ENCODE measurements at regions not wholly inside any gene's neighbourhood (a gene's known extent, or its start where the extent isn't known, plus 50 kb on each side); places are given as distances from the start of the nearest gene placed in this dataset.
A peak's percentile ranks its signal among the peaks of the same experiment; 100 is the strongest.

- DNase-seq, result no peak
Measured at GRCh38 chr2:172333978-172334330, 93.4 kb upstream of the ITGA6 start.

DNA sequence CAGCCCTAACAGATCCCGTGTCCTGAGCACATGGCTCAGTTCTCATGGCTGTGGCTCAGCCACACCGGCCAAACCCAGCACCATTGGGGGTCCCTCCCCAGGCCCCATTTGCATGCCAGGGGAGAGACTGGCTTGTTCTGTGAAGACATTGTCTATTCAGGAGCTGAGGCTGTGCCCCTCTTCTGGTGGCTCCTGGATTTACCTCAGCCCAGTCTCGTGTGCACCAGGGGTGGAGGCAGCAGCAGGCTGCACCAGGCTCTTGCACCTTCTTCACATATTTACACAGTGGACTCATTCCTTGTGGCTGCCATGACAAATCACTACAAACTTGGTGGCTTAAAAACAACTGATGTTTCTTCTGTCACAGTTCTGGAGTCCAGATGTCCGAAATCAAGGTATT is 92.4 kb upstream of the ITGA6 start:
- DNase-seq, result no peak

GRCh38 chr2:172335736-172336135 is 91.7 kb upstream of the ITGA6 start:
- no peak for DNase-seq

GRCh38 chr2:172336681-172337080 is 90.7 kb upstream of the ITGA6 start:
- DNase-seq, result peak; percentile 33

DNA sequence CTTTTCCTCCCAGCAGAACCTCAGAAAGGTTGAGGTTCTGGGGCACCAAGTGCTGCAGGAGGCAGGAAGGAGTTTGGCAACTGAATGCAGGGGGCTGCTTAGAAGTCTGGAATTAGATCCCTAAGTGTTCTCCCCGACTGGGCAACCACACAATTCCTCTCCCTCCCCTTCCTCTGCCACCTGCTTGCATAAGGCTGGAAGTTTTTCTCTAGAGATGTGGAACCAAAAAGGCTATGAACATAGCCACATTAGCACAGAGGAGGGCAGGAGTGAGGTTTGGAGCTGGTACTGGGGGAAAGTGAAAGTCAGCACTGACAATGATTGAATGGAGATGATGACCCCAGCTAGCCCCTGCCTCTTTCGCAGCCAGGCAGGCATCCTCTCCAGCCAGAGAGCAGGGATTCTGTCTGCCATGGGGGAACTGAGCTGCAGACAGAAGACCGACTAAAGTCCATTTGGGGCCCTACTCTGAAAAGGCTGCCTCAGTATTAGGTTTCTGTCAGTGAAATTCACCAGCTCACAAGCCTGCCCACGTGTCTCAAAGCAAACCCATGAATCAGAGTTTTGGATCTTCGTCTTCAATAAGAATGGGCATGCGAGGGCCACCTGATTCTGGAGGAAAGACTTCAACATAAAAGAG is 87.9 kb upstream of the ITGA6 start:
- DNase-seq, result no peak

GRCh38 chr2:172340394-172340793 is 87.0 kb upstream of the ITGA6 start:
- DNase-seq, result no peak

- DNase-seq, result no peak
Measured at GRCh38 chr2:172342078-172342477, 85.3 kb upstream of the ITGA6 start.

DNA sequence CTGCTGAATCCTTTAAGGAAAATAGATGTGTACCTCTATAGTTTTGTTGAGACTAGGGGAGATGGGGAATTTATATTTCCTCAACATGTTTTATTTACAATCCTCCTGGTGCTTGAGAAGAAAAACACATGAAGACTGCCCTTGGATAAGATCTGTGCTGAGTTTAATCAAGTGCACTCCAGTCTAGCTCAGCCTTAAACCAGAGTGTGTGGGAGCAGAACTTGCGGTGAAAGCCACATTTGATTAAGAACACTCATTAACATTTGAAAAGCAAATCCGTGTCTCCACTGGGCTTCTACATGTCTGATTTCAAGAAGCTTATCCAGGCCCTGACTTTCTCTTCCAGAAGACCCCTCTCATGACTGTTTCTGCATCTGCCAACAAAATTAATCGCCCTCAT is 84.8 kb upstream of the ITGA6 start:
- no peak for DNase-seq

GRCh38 chr2:172344159-172344558 is 83.2 kb upstream of the ITGA6 start:
- DNase-seq, result no peak

- no peak for DNase-seq
Measured at GRCh38 chr2:172345956-172346555, 81.3 kb upstream of the ITGA6 start.

- no peak for DNase-seq
Measured at GRCh38 chr2:172348555-172349288, 78.7 kb upstream of the ITGA6 start.

DNA sequence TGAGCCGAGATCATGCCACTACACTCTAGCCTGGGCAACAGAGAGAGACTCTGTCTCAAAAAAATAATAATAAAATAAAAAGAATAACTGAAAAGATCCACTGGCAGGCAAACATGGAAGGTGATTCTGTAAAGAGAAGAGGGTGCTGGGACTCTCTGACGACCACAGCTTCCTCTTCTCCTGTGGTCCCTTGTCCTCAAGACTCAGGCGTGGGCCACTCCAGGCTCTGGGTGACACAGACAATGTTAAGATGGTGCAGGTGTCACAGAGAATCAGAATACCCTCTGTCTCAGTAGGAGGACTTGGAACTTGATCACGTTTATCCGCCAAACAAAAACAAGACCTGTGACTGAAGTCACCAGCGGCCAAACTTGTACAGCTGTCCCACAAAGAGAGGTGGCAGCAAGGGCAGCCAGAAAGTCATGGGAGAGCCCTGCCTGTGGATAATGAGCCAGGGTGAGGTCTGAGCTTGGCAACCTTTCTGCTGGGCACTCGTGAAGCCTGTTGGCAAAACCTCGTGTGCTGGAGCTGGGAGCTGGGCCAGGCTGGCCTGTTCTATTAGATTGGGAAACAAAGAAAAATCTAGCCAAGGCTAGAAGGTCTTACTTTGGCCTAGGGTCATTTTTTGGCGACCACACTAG is 76.4 kb upstream of the ITGA6 start:
- DNase-seq, result no peak

- no peak for DNase-seq
Measured at GRCh38 chr2:172351586-172351985, 75.8 kb upstream of the ITGA6 start.

DNA sequence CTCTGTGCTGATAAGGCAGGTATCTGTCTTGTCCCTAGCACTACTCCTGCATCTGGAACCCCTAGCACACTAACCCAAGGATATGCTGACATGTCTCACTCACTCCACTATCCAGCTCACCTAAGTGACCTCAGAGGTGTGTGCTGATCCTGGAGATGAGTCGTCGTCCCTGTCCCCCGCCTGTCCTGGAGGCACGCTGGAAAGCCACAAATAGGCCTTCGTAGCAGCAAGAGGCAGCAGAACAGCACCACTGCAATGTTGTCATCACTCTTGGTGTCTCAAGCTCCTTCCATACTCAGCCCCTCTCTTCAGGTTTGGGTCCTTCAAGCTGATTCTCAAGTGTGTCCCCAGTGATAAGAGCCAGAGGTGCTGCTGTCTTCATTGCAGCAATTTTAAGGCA is 73.0 kb upstream of the ITGA6 start:
- no peak for DNase-seq

DNA sequence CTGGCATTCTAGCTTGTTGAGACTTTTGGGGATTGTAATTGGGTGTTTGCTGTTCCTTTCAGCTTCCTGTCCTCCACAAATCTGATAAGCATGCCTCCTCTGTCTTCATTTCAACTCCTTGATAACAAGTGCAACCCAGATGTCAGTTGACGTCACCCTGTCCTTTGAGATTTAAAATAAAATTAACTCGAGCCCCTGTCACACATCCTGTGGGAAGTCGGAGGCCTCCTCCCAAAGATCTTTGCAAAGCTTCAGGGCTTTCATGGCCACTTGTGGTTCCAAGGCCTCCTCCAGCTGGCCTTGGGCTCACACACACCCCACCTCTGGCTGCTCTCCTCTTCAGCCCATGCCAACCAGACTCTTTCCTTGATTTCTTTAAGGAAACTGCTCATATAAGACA is 69.9 kb upstream of the ITGA6 start:
- DNase-seq, result no peak

DNA sequence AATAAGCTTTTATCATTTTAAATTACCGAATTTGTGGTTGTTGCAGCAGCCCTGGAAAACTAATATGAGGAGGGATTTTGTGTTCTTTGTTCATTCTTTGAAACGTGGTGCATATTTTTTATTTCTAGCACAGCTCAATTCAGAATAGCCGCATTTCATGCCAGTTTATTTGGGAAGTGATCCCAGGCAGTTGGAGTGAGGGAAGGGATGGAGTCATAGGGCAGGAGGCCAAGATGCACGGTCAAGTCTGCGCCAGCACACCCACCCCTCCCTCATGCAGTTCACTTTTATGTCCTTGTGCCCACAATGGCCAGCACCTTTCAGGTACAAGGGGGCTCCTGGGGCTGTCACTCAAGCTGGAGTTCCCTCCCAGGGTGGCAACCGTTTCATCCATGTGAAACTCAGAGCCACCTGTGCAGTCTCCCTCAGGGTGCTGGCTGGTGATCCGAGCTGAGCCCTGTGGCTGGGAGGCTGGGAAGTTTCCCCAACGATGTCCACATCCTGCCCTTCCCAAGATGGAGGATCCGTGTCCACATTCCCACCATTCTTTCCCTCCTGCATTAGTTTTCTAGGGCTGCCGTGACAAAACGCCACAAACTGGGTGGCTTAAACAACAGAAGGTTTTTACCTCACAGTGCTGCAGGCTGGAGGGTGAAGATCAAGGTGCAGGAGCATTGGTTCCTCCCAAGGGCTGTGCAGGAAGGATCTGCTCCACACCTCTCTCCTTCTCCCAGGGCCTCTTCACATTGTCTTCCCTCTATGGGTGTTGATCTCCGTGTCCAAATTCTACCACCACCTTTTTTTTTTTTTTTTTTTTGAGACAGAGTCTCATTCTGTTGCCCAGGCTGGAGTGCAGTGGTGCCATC is 68.5 kb upstream of the ITGA6 start:
- no peak for DNase-seq

- DNase-seq, result no peak
Measured at GRCh38 chr2:172361360-172361759, 66.0 kb upstream of the ITGA6 start.

DNA sequence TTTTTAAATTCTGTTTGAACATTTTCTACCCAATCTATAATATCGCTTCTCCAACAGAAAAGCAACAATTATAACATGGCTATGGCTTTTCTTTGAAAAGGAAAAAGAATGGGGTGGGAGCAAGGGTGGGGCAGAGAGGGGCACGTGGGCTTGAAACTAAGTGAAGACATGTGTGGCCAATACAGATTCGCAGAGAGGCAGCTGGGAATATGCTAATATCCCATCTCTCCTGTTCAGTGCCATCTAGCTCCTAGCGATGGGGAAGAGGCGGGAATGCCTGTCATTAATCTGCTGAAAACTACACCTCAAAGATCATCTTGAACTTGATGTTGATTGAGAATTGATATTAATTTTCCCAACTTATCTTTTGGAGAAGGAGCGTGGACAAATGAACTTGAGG is 65.5 kb upstream of the ITGA6 start:
- DNase-seq, result no peak

DNA sequence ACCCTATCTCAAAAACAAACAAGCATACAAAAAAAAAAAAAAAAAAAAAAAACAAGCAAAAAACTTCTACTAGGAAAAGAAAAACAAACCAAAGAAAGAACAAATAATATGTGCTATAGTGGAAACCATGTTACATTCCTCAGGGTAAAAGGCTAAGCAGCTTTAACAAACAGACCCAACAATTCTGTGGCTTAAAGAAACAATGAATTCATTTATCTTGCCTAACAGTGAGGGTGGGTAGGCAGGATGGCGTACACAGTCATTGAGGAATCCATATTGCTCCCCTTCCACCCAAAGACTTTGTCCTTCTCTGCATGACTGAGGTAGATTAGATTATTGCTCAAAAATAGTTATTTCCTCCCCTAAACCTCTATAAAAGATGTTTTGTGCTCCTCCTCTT is 63.1 kb upstream of the ITGA6 start:
- DNase-seq, result no peak

DNA sequence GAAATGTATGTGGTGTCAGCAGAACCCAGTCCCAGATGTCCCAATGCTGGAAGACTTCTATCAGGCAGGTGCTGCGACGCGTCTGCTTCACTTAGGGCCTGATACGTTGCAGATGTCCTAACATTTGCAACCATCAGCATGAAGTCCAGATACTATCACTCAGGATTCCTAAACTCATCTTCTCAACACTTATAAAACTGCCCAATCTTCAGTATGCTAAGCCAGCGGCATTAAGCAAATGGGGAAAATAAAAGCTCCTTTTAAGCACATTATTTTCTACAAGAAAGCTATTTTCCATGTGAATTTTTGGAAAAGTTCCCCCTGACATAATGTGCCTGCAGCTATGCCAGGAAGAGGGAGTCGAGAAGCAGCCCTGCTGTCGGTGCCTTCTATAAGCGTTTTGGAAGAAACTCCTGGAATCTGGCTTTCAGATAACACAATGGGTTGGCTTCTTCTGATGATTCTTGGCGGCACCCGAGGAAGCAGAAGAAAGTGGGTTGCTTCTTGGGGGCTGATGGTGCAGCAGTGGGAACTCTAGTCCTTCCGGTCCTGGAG is 60.7 kb upstream of the ITGA6 start:
- no peak for DNase-seq

DNA sequence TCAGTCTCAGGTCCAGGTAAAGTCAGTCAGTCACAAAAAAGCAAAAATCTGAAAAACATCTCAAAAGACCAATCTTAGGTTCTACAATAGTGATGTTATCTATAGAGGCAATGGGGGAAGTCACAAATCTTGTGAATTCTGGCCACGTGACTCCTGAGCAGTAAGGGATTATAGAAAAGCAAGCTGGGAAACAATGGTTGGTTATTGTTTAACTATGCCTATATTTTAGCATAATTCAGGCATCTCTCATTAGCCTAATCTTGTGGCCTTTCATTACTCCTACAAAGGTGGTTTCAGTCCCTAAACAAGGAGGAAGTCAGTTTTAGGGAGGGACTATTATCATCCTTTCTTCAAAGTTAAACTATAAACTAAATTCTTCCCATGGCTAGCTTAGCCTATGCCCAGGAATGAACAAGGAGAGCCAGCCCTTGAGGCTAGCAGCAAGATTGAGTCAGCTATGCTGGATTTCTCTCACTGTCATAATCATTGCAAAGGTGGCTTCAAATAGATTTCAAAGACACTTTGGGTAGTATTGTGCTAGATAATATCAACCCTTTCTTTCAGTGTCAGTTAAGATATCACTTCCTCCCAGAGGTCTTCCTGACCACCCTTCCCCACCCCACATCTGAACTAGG is 56.4 kb upstream of the ITGA6 start:
- DNase-seq, result no peak

- no peak for DNase-seq
Measured at GRCh38 chr2:172372436-172372835, 55.0 kb upstream of the ITGA6 start.
